C4-2B (cell line): ENCODE measurements at regions not wholly inside any gene's neighbourhood (a gene's known extent, or its start where the extent isn't known, plus 50 kb on each side); places are given as distances from the start of the nearest gene placed in this dataset.

Experiments
- ZFX ChIP-seq: fragments of 450-650 bp; IDR thresholded peaks from 2 replicates; pipeline ENCODE4 v1.6.1; 2017
- TF ChIP-seq, protein P1 (sequence below): fragments of 450-650 bp; conservative IDR thresholded peaks from 2 replicates; pipeline ENCODE4 v1.5.1; 2017; ENCODE audit warnings: mild to moderate bottlenecking

DNA sequence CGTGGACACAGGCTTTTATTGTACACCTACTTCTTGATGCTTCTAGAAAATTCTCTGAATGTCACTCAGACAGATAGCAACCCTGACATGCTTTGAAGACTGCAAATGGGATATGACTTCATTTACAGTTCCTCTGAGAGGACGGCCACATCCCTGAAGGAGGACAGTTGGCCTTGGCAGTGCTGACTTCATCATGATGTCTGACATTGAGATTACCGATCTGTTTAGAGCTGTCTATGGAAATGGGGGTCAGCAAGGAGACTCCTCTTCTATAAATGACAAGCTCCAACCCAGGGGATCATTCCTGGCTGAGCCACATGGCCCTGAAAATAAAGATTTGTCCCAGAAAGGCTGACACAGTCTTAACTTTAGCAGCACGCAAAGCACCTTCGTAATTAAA lies 75.8 kb downstream of the NUDT12 start:
- TF ChIP-seq, protein P1, sequence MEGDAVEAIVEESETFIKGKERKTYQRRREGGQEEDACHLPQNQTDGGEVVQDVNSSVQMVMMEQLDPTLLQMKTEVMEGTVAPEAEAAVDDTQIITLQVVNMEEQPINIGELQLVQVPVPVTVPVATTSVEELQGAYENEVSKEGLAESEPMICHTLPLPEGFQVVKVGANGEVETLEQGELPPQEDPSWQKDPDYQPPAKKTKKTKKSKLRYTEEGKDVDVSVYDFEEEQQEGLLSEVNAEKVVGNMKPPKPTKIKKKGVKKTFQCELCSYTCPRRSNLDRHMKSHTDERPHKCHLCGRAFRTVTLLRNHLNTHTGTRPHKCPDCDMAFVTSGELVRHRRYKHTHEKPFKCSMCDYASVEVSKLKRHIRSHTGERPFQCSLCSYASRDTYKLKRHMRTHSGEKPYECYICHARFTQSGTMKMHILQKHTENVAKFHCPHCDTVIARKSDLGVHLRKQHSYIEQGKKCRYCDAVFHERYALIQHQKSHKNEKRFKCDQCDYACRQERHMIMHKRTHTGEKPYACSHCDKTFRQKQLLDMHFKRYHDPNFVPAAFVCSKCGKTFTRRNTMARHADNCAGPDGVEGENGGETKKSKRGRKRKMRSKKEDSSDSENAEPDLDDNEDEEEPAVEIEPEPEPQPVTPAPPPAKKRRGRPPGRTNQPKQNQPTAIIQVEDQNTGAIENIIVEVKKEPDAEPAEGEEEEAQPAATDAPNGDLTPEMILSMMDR = no peak
- TF ChIP-seq ZFX = no peak
